ENCODE measurements at regions not wholly inside any gene's neighbourhood (a gene's known extent, or its start where the extent isn't known, plus 50 kb on each side); places are given as distances from the start of the nearest gene placed in this dataset.

- H3K4me2 ChIP-seq (replicated peaks; ENCODE audit: low read depth, low read length, poor library complexity, severe bottlenecking) = no peak overlapping the region
- Mint-ChIP-seq H3K9me3 (ENCODE audit: insufficient read depth) (peaks cover 5% of the 10 kb centered on the region), H3K4me3 (no peak overlapping the region), H3K27ac (no peak overlapping the region), H3K4me1 (peaks cover 2% of the 10 kb centered on the region), H3K27me3 (no peaks in the 10 kb centered on the region)
- WGBS (ENCODE audit: insufficient coverage) = no CpG with 5 or more reads among the region's 4 CpGs
- ChIA-PET POLR2A (no interaction called here), CTCF (interaction anchor here (0.7 kb wide), 1 partner anchor 10 kb away, joined by 3 read pairs; no protein-coding TSS in a partner anchor)
- intact Hi-C loops (cut with micrococcal nuclease) = no loop called here
- H3K36me3 ChIP-seq (replicated peaks in 1 of 2; ENCODE audit: control extremely low read depth in 1 of 2, control insufficient read depth in 1 of 2, extremely low read depth in 1 of 2, insufficient read depth in 2 of 2, low read length in 1 of 2) = no peaks in the 10 kb centered on the region
- H4K20me1 ChIP-seq (ENCODE audit: control insufficient read depth, insufficient read depth, low read length, poor library complexity, severe bottlenecking) = no peaks in the 10 kb centered on the region
- no peaks in the 10 kb centered on the region for H3K27me3 ChIP-seq (replicated peaks in 1 of 4; ENCODE audit: control extremely low read depth in 1 of 4, control insufficient read depth in 3 of 4, insufficient read depth in 4 of 4, low read length in 3 of 4)
- no peak overlapping the region for H3K9ac ChIP-seq (ENCODE audit: low read length)
- H3K4me3 ChIP-seq (ENCODE audit: control extremely low read depth in 1 of 5, extremely low read depth in 1 of 5, insufficient read depth in 1 of 5, low read depth in 2 of 5, low read length in 4 of 5) = no peak overlapping the region
- H3K9me3 ChIP-seq (ENCODE audit: control extremely low read depth in 1 of 3, control insufficient read depth in 2 of 3, insufficient read depth in 1 of 3, low read length in 2 of 3) = no peaks in the 10 kb centered on the region
- DNase-seq (no peak), ATAC-seq (ENCODE audit: low read depth) (no peak)
- H3K79me2 ChIP-seq (ENCODE audit: control insufficient read depth, insufficient read depth, low read length) = no peaks in the 10 kb centered on the region
- no peak for TF ChIP-seq EZH2 (IDR thresholded peaks at IDR 0.05; ENCODE audit: borderline replicate concordance, insufficient read depth, low read depth, low read length, poor library complexity, severe bottlenecking)
- TF ChIP-seq, protein P1, sequence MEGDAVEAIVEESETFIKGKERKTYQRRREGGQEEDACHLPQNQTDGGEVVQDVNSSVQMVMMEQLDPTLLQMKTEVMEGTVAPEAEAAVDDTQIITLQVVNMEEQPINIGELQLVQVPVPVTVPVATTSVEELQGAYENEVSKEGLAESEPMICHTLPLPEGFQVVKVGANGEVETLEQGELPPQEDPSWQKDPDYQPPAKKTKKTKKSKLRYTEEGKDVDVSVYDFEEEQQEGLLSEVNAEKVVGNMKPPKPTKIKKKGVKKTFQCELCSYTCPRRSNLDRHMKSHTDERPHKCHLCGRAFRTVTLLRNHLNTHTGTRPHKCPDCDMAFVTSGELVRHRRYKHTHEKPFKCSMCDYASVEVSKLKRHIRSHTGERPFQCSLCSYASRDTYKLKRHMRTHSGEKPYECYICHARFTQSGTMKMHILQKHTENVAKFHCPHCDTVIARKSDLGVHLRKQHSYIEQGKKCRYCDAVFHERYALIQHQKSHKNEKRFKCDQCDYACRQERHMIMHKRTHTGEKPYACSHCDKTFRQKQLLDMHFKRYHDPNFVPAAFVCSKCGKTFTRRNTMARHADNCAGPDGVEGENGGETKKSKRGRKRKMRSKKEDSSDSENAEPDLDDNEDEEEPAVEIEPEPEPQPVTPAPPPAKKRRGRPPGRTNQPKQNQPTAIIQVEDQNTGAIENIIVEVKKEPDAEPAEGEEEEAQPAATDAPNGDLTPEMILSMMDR (IDR thresholded peaks at IDR 0.05) = no peak
- no peak overlapping the region for H3K27ac ChIP-seq (ENCODE audit: low read length in 2 of 2)
- no peaks in the 10 kb centered on the region for H3K4me1 ChIP-seq (ENCODE audit: control insufficient read depth in 2 of 2, insufficient read depth in 2 of 2, low read length in 2 of 2)
- H2AFZ ChIP-seq (ENCODE audit: insufficient read depth, low read depth, low read length, poor library complexity, severe bottlenecking) = no peak overlapping the region
Observed at GRCh38 chr2:186399082-186399644, 86.9 kb upstream of the ZC3H15 start.

GRCh38 chr2:186405842-186406241, 80.2 kb upstream of the ZC3H15 start:
- H3K4me1 ChIP-seq (ENCODE audit: control insufficient read depth in 2 of 2, insufficient read depth in 2 of 2, low read length in 2 of 2) = no peaks in the 10 kb centered on the region
- H3K79me2 ChIP-seq (ENCODE audit: control insufficient read depth, insufficient read depth, low read length) = no peaks in the 10 kb centered on the region
- Mint-ChIP-seq H3K4me1 (no peaks in the 10 kb centered on the region), H3K27me3 (no peaks in the 10 kb centered on the region), H3K4me3 (no peak overlapping the region), H3K27ac (no peak overlapping the region), H3K9me3 (ENCODE audit: insufficient read depth) (no peaks in the 10 kb centered on the region)
- DNase-seq (no peak), ATAC-seq (ENCODE audit: low read depth) (no peak)
- ChIA-PET POLR2A (no interaction called here), CTCF (no interaction called here)
- TF ChIP-seq EZH2 (IDR thresholded peaks at IDR 0.05; ENCODE audit: borderline replicate concordance, insufficient read depth, low read depth, low read length, poor library complexity, severe bottlenecking) = no peak
- TF ChIP-seq, protein P1 (IDR thresholded peaks at IDR 0.05) = no peak
- no peak overlapping the region for H3K9ac ChIP-seq (ENCODE audit: low read length)
- H3K4me2 ChIP-seq (replicated peaks; ENCODE audit: low read depth, low read length, poor library complexity, severe bottlenecking) = no peak overlapping the region
- H3K4me3 ChIP-seq (ENCODE audit: control extremely low read depth in 1 of 5, extremely low read depth in 1 of 5, insufficient read depth in 1 of 5, low read depth in 2 of 5, low read length in 4 of 5) = no peak overlapping the region
- no peak overlapping the region for H3K27ac ChIP-seq (ENCODE audit: low read length in 2 of 2)
- H3K9me3 ChIP-seq (ENCODE audit: control extremely low read depth in 1 of 3, control insufficient read depth in 2 of 3, insufficient read depth in 1 of 3, low read length in 2 of 3) = no peaks in the 10 kb centered on the region
- no peaks in the 10 kb centered on the region for H3K36me3 ChIP-seq (replicated peaks in 1 of 2; ENCODE audit: control extremely low read depth in 1 of 2, control insufficient read depth in 1 of 2, extremely low read depth in 1 of 2, insufficient read depth in 2 of 2, low read length in 1 of 2)
- no peaks in the 10 kb centered on the region for H3K27me3 ChIP-seq (replicated peaks in 1 of 4; ENCODE audit: control extremely low read depth in 1 of 4, control insufficient read depth in 3 of 4, insufficient read depth in 4 of 4, low read length in 3 of 4)
- no peak overlapping the region for H2AFZ ChIP-seq (ENCODE audit: insufficient read depth, low read depth, low read length, poor library complexity, severe bottlenecking)
- no peaks in the 10 kb centered on the region for H4K20me1 ChIP-seq (ENCODE audit: control insufficient read depth, insufficient read depth, low read length, poor library complexity, severe bottlenecking)
- intact Hi-C loops (cut with micrococcal nuclease) = no loop called here
